ENCODE measurements at regions not wholly inside any gene's neighbourhood (a gene's known extent, or its start where the extent isn't known, plus 50 kb on each side); places are given as distances from the start of the nearest gene placed in this dataset.

GRCh38 chr9:82091100-82091499 lies 102.5 kb downstream of the SPATA31D1 start:
- Histone ChIP-seq H3K79me2 (replicated peaks; ENCODE audit: insufficient read depth, low read length) (no peaks in the 10 kb centered on the region), H4K20me1 (ENCODE audit: insufficient read depth) (no peaks in the 10 kb centered on the region), H3K27me3 (ENCODE audit: insufficient read depth, low read depth, low read length) (no peaks in the 10 kb centered on the region), H3K4me3 (ENCODE audit: low read length) (no peak overlapping the region), H3K9ac (ENCODE audit: low read length) (no peak overlapping the region), H3K9me3 (ENCODE audit: low read length) (no peaks in the 10 kb centered on the region), H2AFZ (ENCODE audit: low read depth, low read length) (no peak overlapping the region), H3K27ac (ENCODE audit: low read length) (no peak overlapping the region), H3F3A (ENCODE audit: insufficient read depth, low read length, poor library complexity, severe bottlenecking) (no peaks in the 10 kb centered on the region), H3K9me2 (ENCODE audit: insufficient read depth, low read length) (no peaks in the 10 kb centered on the region), H3K36me3 (ENCODE audit: insufficient read depth, low read length) (no peaks in the 10 kb centered on the region), H3K4me2 (ENCODE audit: low read length) (no peak overlapping the region)
- TF ChIP-seq POLR2AphosphoS5 (IDR thresholded peaks at IDR 0.05) (no peak), EP300 (conservative IDR thresholded peaks at IDR 0.05; ENCODE audit: poor library complexity, severe bottlenecking) (no peak), RAD21 (conservative IDR thresholded peaks at IDR 0.05) (no peak), CTCF (IDR thresholded peaks at IDR 0.05; ENCODE audit: poor library complexity, severe bottlenecking) (no peak), REST (IDR thresholded peaks at IDR 0.05; ENCODE audit: borderline replicate concordance) (no peak), EZH2 (IDR thresholded peaks at IDR 0.05; ENCODE audit: borderline replicate concordance, insufficient read depth, low read length, poor library complexity, severe bottlenecking) (no peak), MXI1 (conservative IDR thresholded peaks at IDR 0.05; ENCODE audit: poor library complexity, severe bottlenecking) (no peak), TAF1 (IDR thresholded peaks at IDR 0.05; ENCODE audit: low read depth) (no peak), SMC3 (conservative IDR thresholded peaks at IDR 0.05; ENCODE audit: poor library complexity) (no peak)

GRCh38 chr9:82091610-82092009 lies 103.0 kb downstream of the SPATA31D1 start:
- H3K9ac ChIP-seq (ENCODE audit: low read length) = no peak overlapping the region
- no peak overlapping the region for H3K27ac ChIP-seq (ENCODE audit: low read length)
- H3K9me2 ChIP-seq (ENCODE audit: insufficient read depth, low read length) = no peaks in the 10 kb centered on the region
- no peak for TF ChIP-seq REST (IDR thresholded peaks at IDR 0.05; ENCODE audit: borderline replicate concordance)
- TF ChIP-seq EZH2 (IDR thresholded peaks at IDR 0.05; ENCODE audit: borderline replicate concordance, insufficient read depth, low read length, poor library complexity, severe bottlenecking) = no peak
- TF ChIP-seq SMC3 (conservative IDR thresholded peaks at IDR 0.05; ENCODE audit: poor library complexity) = no peak
- no peak for TF ChIP-seq EP300 (conservative IDR thresholded peaks at IDR 0.05; ENCODE audit: poor library complexity, severe bottlenecking)
- no peak for TF ChIP-seq TAF1 (IDR thresholded peaks at IDR 0.05; ENCODE audit: low read depth)
- TF ChIP-seq MXI1 (conservative IDR thresholded peaks at IDR 0.05; ENCODE audit: poor library complexity, severe bottlenecking) = no peak
- TF ChIP-seq RAD21 (conservative IDR thresholded peaks at IDR 0.05) = no peak
- no peak for TF ChIP-seq POLR2AphosphoS5 (IDR thresholded peaks at IDR 0.05)
- TF ChIP-seq CTCF (IDR thresholded peaks at IDR 0.05; ENCODE audit: poor library complexity, severe bottlenecking) = no peak
- no peaks in the 10 kb centered on the region for H3K36me3 ChIP-seq (ENCODE audit: insufficient read depth, low read length)
- no peaks in the 10 kb centered on the region for H3F3A ChIP-seq (ENCODE audit: insufficient read depth, low read length, poor library complexity, severe bottlenecking)
- H2AFZ ChIP-seq (ENCODE audit: low read depth, low read length) = no peak overlapping the region
- H3K27me3 ChIP-seq (ENCODE audit: insufficient read depth, low read depth, low read length) = no peaks in the 10 kb centered on the region
- H4K20me1 ChIP-seq (ENCODE audit: insufficient read depth) = no peaks in the 10 kb centered on the region
- no peak overlapping the region for H3K4me3 ChIP-seq (ENCODE audit: low read length)
- no peak overlapping the region for H3K4me2 ChIP-seq (ENCODE audit: low read length)
- no peaks in the 10 kb centered on the region for H3K9me3 ChIP-seq (ENCODE audit: low read length)
- H3K79me2 ChIP-seq (replicated peaks; ENCODE audit: insufficient read depth, low read length) = no peaks in the 10 kb centered on the region
